ENCODE measurements at regions not wholly inside any gene's neighbourhood (a gene's known extent, or its start where the extent isn't known, plus 50 kb on each side); places are given as distances from the start of the nearest gene placed in this dataset.

GRCh38 chr16:64864232-64864809 is 257.5 kb downstream of the CDH11 start:
- Histone ChIP-seq H3K9ac (ENCODE audit: low read length) (no peak overlapping the region), H3K4me3 (ENCODE audit: low read length) (no peak overlapping the region), H3K4me1 (ENCODE audit: control insufficient read depth, insufficient read depth, low read length) (no peaks in the 10 kb centered on the region), H3K36me3 (ENCODE audit: control insufficient read depth, insufficient read depth, low read length) (no peaks in the 10 kb centered on the region), H3K27me3 (ENCODE audit: control insufficient read depth, insufficient read depth, low read length) (no peaks in the 10 kb centered on the region), H3K9me3 (ENCODE audit: control insufficient read depth, low read length) (no peaks in the 10 kb centered on the region)

GRCh38 chr16:64858076-64858475 is 263.8 kb downstream of the CDH11 start:
- Histone ChIP-seq H3K4me1 (ENCODE audit: control insufficient read depth, insufficient read depth, low read length) (no peaks in the 10 kb centered on the region), H3K27me3 (ENCODE audit: control insufficient read depth, insufficient read depth, low read length) (no peaks in the 10 kb centered on the region), H3K9me3 (ENCODE audit: control insufficient read depth, low read length) (no peaks in the 10 kb centered on the region), H3K4me3 (ENCODE audit: low read length) (no peak overlapping the region), H3K36me3 (ENCODE audit: control insufficient read depth, insufficient read depth, low read length) (no peaks in the 10 kb centered on the region), H3K9ac (ENCODE audit: low read length) (no peak overlapping the region)

GRCh38 chr16:64857411-64857810 is 264.5 kb downstream of the CDH11 start:
- no peaks in the 10 kb centered on the region for H3K9me3 ChIP-seq (ENCODE audit: control insufficient read depth, low read length)

GRCh38 chr16:64853551-64853950 is 268.3 kb downstream of the CDH11 start:
- no peaks in the 10 kb centered on the region for H3K27me3 ChIP-seq (ENCODE audit: control insufficient read depth, insufficient read depth, low read length)
- no peaks in the 10 kb centered on the region for H3K4me1 ChIP-seq (ENCODE audit: control insufficient read depth, insufficient read depth, low read length)
- no peak overlapping the region for H3K9ac ChIP-seq (ENCODE audit: low read length)
- H3K9me3 ChIP-seq (ENCODE audit: control insufficient read depth, low read length): no peaks in the 10 kb centered on the region
- H3K36me3 ChIP-seq (ENCODE audit: control insufficient read depth, insufficient read depth, low read length): no peaks in the 10 kb centered on the region
- H3K4me3 ChIP-seq (ENCODE audit: low read length): no peak overlapping the region

More at GRCh38 chr16:64857411-64857810, 264.5 kb downstream of the CDH11 start:
- Histone ChIP-seq H3K4me1 (ENCODE audit: control insufficient read depth, insufficient read depth, low read length) (no peaks in the 10 kb centered on the region), H3K27me3 (ENCODE audit: control insufficient read depth, insufficient read depth, low read length) (no peaks in the 10 kb centered on the region), H3K9ac (ENCODE audit: low read length) (no peak overlapping the region), H3K36me3 (ENCODE audit: control insufficient read depth, insufficient read depth, low read length) (no peaks in the 10 kb centered on the region), H3K4me3 (ENCODE audit: low read length) (no peak overlapping the region)

GRCh38 chr16:64846966-64847365 is 274.9 kb downstream of the CDH11 start:
- no peaks in the 10 kb centered on the region for H3K27me3 ChIP-seq (ENCODE audit: control insufficient read depth, insufficient read depth, low read length)
- H3K9ac ChIP-seq (ENCODE audit: low read length): no peak overlapping the region
- no peaks in the 10 kb centered on the region for H3K4me1 ChIP-seq (ENCODE audit: control insufficient read depth, insufficient read depth, low read length)
- no peak overlapping the region for H3K4me3 ChIP-seq (ENCODE audit: low read length)
- H3K36me3 ChIP-seq (ENCODE audit: control insufficient read depth, insufficient read depth, low read length): no peaks in the 10 kb centered on the region
- H3K9me3 ChIP-seq (ENCODE audit: control insufficient read depth, low read length): no peaks in the 10 kb centered on the region

- no peak overlapping the region for H3K9ac ChIP-seq (ENCODE audit: low read length)
- H3K36me3 ChIP-seq (ENCODE audit: control insufficient read depth, insufficient read depth, low read length): no peaks in the 10 kb centered on the region
- no peak overlapping the region for H3K4me3 ChIP-seq (ENCODE audit: low read length)
- no peaks in the 10 kb centered on the region for H3K4me1 ChIP-seq (ENCODE audit: control insufficient read depth, insufficient read depth, low read length)
- no peaks in the 10 kb centered on the region for H3K27me3 ChIP-seq (ENCODE audit: control insufficient read depth, insufficient read depth, low read length)
- H3K9me3 ChIP-seq (ENCODE audit: control insufficient read depth, low read length): no peaks in the 10 kb centered on the region
Observed at GRCh38 chr16:64845071-64845470, 276.8 kb downstream of the CDH11 start.

- Histone ChIP-seq H3K36me3 (ENCODE audit: control insufficient read depth, insufficient read depth, low read length) (no peaks in the 10 kb centered on the region), H3K9me3 (ENCODE audit: control insufficient read depth, low read length) (no peaks in the 10 kb centered on the region), H3K4me3 (ENCODE audit: low read length) (no peak overlapping the region)
Observed at GRCh38 chr16:64841482-64841881, 280.4 kb downstream of the CDH11 start.

GRCh38 chr16:64841071-64841470 is 280.8 kb downstream of the CDH11 start:
- Histone ChIP-seq H3K4me1 (ENCODE audit: control insufficient read depth, insufficient read depth, low read length) (no peaks in the 10 kb centered on the region), H3K9ac (ENCODE audit: low read length) (no peak overlapping the region), H3K36me3 (ENCODE audit: control insufficient read depth, insufficient read depth, low read length) (no peaks in the 10 kb centered on the region), H3K9me3 (ENCODE audit: control insufficient read depth, low read length) (no peaks in the 10 kb centered on the region), H3K4me3 (ENCODE audit: low read length) (no peak overlapping the region), H3K27me3 (ENCODE audit: control insufficient read depth, insufficient read depth, low read length) (no peaks in the 10 kb centered on the region)

More at GRCh38 chr16:64841482-64841881, 280.4 kb downstream of the CDH11 start:
- Histone ChIP-seq H3K9ac (ENCODE audit: low read length) (no peak overlapping the region), H3K4me1 (ENCODE audit: control insufficient read depth, insufficient read depth, low read length) (no peaks in the 10 kb centered on the region), H3K27me3 (ENCODE audit: control insufficient read depth, insufficient read depth, low read length) (no peaks in the 10 kb centered on the region)

- Histone ChIP-seq H3K36me3 (ENCODE audit: control insufficient read depth, insufficient read depth, low read length) (no peaks in the 10 kb centered on the region), H3K9ac (ENCODE audit: low read length) (no peak overlapping the region), H3K4me3 (ENCODE audit: low read length) (no peak overlapping the region), H3K27me3 (ENCODE audit: control insufficient read depth, insufficient read depth, low read length) (no peaks in the 10 kb centered on the region), H3K4me1 (ENCODE audit: control insufficient read depth, insufficient read depth, low read length) (no peaks in the 10 kb centered on the region), H3K9me3 (ENCODE audit: control insufficient read depth, low read length) (no peaks in the 10 kb centered on the region)
Observed at GRCh38 chr16:64830653-64831052, 291.2 kb downstream of the CDH11 start.

GRCh38 chr16:64829678-64830077 is 292.2 kb downstream of the CDH11 start:
- no peaks in the 10 kb centered on the region for H3K36me3 ChIP-seq (ENCODE audit: control insufficient read depth, insufficient read depth, low read length)
- H3K9ac ChIP-seq (ENCODE audit: low read length): no peak overlapping the region
- H3K9me3 ChIP-seq (ENCODE audit: control insufficient read depth, low read length): no peaks in the 10 kb centered on the region
- no peaks in the 10 kb centered on the region for H3K27me3 ChIP-seq (ENCODE audit: control insufficient read depth, insufficient read depth, low read length)
- no peak overlapping the region for H3K4me3 ChIP-seq (ENCODE audit: low read length)
- H3K4me1 ChIP-seq (ENCODE audit: control insufficient read depth, insufficient read depth, low read length): no peaks in the 10 kb centered on the region

- H3K27me3 ChIP-seq (ENCODE audit: control insufficient read depth, insufficient read depth, low read length): no peaks in the 10 kb centered on the region
- no peaks in the 10 kb centered on the region for H3K9me3 ChIP-seq (ENCODE audit: control insufficient read depth, low read length)
- no peaks in the 10 kb centered on the region for H3K36me3 ChIP-seq (ENCODE audit: control insufficient read depth, insufficient read depth, low read length)
- no peak overlapping the region for H3K9ac ChIP-seq (ENCODE audit: low read length)
- H3K4me1 ChIP-seq (ENCODE audit: control insufficient read depth, insufficient read depth, low read length): no peaks in the 10 kb centered on the region
- no peak overlapping the region for H3K4me3 ChIP-seq (ENCODE audit: low read length)
Observed at GRCh38 chr16:64826374-64826773, 295.5 kb downstream of the CDH11 start.

- Histone ChIP-seq H3K9ac (ENCODE audit: low read length) (no peak overlapping the region), H3K4me3 (ENCODE audit: low read length) (no peak overlapping the region), H3K4me1 (ENCODE audit: control insufficient read depth, insufficient read depth, low read length) (no peaks in the 10 kb centered on the region), H3K27me3 (ENCODE audit: control insufficient read depth, insufficient read depth, low read length) (no peaks in the 10 kb centered on the region), H3K9me3 (ENCODE audit: control insufficient read depth, low read length) (no peaks in the 10 kb centered on the region), H3K36me3 (ENCODE audit: control insufficient read depth, insufficient read depth, low read length) (no peaks in the 10 kb centered on the region)
Observed at GRCh38 chr16:64823481-64824075, 298.3 kb downstream of the CDH11 start.

All from mucosa of stomach (tissue), 1 donor.